ENCODE measurements at regions not wholly inside any gene's neighbourhood (a gene's known extent, or its start where the extent isn't known, plus 50 kb on each side); places are given as distances from the start of the nearest gene placed in this dataset.
"Not testable (repeated sequence)": the region's sequence is repeated elsewhere in the genome, so short reads cannot be mapped to it uniquely, and the experiment has no call there.

DNA sequence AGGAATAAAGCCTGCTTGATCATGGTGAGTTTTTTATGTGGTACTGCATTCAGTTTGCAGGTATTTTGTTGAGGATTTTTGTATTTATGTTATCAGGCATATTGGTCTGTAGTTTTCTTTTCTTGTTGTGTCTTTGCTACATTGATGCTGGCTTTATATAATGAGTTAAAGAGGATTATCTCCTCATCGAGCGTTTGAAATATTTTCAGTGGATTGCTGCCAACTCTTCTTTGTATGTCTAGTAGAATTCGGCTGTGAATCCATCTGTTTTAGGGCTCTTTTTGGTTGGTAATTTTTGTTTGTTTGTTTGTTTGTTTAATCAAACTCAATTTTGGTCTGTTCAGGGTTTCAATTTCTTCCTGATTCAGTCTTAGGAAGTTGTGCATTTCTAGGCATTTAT is 758.4 kb downstream of the KCNA4 start:
- no peak for DNase-seq

DNA sequence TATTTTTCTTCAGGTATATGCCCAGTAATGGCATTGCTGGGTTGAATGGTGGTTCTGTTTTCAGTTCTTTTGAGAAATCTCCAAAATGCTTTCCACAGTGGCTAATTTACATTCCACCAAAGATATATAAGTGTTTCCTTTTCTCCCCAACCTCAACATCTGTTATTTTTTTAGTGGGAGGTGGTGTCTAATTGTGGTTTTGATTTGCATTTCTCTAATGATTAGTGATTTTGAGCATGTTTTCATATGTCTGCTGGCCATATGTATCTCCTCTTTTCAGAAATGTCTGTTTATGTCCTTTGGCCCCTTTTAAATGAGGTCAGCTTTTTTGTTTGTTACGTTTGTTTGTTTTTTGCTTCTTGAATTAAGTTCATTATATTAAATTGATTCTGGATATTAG is 760.2 kb downstream of the KCNA4 start:
- DNase-seq, result no peak

DNA sequence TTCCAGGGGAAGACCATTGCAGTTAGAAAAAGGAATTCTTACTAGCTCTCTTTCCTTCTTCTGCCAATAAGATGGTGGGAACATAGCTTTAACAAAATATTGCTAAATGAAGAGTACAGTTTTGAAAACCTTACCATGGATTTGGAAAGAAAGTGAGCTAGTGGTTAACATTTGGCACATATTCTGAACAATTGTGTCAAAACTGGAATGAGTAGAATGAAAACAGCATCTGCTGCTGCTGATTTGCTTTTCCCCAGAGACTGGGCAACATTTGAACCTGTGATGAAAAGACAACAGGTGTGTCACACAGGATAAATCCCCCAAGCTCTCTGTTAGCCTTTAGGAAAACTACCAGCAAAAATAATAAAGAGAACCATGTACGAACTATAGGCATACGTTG is 761.4 kb downstream of the KCNA4 start:
- no peak for DNase-seq

DNA sequence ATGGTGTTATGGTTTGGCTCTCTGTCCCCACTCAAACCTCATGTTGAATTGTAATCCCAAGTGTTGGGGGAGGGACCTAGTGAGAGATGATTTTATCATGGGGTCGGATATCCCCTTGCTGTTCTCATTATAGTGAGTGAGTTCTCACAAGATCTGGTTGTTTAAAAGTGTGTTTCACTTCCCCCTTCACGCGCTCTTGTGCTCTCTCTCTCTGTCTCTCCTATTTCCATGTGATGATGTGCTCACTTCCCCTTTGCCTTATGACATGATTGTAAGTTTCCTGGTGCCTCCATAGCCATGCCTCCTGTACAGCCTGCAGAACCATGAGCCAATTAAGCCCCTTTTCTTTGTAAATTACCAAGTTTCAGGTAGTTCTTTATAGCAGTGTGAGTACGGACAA is 765.1 kb downstream of the KCNA4 start:
- no peak for DNase-seq

DNA sequence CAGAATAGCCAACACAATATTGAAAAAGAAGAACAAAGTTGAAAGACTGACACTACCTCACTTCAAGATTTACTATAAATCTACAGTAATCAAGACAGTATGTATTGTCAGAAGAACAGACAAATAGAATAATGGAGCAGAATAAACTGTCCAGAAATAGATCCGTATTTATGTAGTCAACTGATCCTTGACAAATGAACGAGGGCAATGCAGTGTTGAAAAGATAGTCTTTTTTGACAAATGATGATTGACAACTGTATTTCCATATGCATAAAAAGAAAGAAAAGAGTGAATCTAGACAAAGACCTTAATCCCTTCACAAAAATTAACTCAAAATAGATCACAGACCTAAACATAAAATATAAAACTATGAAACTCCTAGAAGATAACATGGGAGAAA is 767.1 kb downstream of the KCNA4 start:
- DNase-seq, result no peak

DNA sequence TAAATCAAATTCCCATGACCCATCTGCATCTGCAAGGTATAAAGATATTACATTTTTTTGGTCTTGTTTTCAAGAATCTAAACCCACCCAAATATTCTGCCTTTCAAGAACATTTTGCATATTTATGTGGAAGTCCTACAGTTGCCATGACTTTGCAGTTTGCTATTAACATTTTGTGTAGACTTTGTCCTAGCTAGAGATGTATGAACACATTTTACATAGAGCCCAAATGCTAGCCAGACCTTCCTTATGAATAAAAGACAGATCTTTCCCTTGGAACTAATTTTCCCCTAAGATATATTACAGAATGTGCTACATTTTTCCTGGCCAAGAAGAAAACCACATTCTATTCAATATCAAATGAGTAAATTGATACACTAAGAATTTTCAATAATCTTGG is 772.5 kb downstream of the KCNA4 start:
- DNase-seq, result no peak

DNA sequence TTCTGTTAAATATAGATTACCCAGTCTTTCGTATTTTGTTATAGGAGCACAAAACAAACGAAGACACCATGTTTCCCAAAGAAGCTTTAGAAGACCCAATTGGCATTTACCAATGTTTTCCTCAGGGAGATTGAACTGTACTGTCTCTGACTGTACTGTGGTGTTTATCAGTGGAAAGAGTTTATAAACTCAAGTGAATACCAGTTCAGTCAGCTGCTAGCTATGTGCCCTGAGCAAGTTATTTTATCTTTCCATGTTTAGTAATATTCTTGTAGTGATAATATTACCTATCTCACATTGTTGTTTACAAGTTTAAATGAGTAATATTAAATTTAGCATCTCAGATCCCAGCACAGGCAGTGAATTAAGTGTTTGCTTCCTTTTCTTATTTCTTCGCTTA is 773.2 kb downstream of the KCNA4 start:
- DNase-seq, result no peak

DNA sequence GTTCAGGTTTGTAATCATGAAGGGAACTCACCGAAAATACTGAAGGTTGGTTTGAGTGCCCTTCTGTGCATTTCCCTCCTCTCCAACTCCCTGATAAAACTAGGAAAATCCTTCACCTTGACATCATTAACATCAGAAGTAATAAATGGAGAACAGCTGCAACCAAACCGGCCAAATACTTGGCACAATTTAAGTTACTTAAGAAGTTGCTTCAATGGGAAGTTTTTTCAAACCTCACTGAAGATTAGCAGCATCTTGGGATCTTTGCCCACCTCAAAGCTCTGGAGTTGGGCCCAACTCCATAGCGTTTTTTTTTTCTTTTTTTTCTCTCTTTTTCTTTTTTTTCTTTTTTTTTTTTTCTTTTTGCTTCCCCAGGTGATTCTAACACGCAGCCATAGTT is 784.8 kb downstream of the KCNA4 start:
- no peak for DNase-seq

DNA sequence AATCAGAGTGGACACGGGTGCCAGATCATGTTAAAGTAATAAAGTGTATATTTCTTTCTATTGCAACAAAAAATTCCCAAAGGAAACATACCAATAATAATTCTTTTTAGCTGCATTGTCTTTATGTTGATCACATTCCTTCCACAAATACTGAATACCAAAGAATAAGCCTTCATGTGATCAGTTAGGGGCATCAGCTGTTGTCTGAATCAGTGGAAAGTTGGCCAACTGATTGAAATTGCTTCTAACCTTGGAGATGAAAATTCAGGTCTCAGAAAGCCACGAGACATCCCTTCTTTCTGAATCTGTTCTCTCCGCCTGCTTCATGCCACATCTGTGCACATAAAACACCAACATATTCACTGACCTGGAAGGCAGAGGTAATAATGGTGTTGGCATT is 785.2 kb downstream of the KCNA4 start:
- DNase-seq, result no peak

DNA sequence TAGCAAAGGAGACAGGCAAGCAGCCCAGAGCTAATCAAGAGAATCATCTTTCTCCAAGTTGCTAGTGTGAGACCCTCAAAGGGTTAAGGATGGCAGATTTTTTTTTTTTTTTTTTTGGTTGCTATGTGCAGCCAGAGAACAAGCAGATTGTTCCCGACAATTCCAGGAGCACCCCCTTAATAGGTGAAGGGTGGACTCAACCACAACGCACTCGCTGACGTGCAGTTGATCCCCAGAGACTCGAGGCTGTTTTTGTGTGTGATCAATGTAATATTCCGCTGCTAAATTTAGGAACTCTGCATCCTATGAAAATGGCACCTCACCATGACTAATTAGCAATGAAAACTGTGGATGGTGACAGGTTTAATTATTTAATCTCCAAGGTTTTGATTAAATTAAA is 789.0 kb downstream of the KCNA4 start:
- peak in 6 of 51 donors; percentile 0 to 26 (median 4) for DNase-seq

DNA sequence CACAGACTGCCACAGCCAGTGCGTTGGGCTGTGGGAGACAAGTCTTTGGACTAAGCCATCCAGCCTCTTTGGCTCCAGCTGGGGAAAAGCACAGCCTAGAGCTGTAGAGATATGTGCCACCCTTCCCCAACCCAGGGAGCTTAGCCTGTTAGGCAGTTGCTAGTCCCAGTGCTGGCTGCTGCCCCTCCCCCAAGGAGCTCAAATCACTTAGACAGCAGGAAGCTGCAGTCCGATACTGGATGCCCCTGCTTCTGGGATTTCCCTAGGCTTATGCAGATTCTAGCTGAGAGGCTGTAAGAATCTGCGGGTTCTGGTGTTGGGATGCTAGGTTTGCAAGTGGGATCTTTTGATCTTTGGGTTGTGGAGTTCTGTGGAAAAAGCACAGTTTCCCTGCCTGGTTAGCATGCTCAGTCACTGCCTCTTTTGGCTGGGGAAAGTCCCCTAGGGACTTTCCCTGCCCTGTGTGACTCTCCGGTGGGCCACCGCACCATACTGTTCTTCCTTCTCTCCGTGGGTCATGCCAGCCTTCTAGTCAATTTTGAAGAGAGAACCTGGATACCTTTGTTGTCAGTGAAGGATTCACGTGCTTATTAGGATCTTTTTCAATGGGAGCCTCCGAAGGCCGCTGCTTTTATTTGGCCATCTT is 792.0 kb downstream of the KCNA4 start:
- DNase-seq, result no peak

DNA sequence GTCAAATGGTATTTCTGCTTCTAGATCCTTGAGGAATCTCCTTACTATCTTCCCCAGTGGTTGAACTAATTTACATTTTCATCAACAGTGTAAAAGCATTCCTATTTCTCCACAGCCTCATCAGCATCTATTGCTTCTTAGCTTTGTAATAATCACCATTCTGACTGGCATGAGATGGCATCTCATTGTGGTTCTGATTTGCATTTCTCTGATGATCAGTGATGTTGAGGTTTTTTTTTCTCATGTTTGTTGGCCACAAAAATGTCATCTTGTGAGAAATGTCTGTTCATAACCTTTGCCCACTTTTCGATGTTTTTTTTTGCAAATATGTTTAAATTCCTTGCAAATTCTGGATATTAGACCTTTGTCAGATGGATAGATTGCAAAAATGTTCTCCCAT is 797.3 kb downstream of the KCNA4 start:
- DNase-seq, result not testable (repeated sequence)

DNA sequence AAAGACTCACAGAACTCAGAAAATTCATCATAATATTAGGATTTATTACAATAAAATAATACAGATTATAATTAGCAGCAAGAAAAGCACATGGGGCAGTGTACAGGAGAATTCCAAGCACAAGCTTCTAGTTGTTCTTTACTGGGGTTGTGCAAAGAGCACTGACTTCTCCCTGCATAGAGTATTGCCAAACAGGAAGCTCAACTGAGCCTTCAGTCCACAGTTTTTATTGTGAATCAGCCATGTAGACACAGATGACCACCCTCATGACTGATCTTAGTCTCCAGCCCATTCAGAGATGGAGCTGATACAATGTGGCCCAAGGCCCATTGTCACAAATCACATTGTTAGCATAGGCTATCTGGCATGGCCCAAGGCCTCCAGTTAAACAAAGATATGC is 798.9 kb downstream of the KCNA4 start:
- DNase-seq, result no peak

DNA sequence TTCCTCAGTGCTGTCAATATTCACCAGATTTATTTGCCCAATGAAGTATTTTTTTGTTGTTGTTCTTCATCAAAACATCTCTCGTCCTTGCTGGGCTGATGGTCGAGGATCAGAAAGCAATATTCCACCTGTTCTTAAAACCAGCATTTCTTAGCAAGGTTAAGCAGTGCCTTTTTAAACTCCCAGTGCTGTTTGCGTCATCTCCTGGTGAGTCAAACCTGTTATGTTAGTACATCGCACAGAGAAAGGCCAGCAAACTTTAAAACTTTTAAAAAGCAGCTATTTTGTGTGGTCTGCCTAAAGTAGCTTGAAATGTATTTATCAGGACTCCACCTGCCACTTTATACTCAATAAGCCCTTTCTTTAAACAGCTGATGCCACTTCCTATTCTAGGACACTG is 802.0 kb downstream of the KCNA4 start:
- DNase-seq, result no peak

DNA sequence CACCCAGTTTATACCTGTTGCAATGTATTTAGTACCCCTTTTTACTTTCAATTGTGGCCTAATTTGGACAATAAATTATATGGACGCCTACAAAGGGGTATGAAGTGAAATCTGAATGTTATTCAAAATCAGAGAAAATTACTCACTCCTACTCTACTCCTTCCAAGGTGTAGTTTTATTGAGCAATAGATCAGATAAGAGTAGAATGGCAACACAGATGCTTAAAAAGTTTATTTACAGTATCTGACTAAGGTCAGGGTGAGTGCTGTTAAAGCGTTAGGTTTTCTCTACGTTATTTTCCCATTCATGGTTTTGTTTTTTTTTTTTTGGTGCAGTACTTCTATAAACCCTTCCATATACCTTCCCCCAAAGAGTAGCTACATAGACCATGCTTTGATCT is 805.6 kb downstream of the KCNA4 start:
- no peak for DNase-seq

DNA sequence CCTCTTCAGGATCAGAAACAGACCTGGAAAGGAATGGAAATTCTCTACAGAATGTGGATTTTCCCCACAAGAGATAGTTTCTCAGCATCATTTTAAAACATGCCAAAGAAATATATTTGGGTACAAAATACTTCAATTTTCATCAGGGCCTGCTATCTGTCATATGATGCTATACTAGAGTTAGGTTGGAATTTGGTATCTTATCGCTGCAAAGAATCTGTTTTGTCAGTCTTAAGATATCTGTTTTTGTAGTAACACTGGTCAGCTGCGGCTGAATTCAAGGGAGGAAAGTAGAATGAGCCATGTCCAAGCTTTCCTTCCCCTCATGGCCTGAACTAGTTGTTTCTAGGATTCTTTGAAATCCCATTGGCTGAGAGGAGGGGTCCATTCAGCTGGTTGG is 806.4 kb downstream of the KCNA4 start:
- no peak for DNase-seq

DNA sequence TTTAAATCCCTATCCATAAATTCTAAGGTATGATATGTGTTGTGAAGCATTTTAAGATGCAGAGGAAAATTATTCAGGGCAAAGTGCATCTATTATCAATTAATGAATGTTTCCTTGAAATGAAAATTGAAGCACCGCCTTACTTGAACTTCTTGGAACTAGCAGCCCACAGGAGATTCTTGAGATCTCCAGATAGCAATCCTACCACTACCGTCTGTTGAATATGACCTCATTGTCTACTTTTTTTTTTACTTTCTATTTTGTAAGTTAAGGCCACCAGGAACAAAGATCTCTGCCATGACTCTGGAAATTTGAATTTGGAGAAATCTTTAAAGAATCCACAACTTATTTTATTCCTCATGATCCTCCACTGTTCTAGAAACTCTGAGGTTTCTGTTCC is 808.7 kb downstream of the KCNA4 start:
- DNase-seq, result no peak

DNA sequence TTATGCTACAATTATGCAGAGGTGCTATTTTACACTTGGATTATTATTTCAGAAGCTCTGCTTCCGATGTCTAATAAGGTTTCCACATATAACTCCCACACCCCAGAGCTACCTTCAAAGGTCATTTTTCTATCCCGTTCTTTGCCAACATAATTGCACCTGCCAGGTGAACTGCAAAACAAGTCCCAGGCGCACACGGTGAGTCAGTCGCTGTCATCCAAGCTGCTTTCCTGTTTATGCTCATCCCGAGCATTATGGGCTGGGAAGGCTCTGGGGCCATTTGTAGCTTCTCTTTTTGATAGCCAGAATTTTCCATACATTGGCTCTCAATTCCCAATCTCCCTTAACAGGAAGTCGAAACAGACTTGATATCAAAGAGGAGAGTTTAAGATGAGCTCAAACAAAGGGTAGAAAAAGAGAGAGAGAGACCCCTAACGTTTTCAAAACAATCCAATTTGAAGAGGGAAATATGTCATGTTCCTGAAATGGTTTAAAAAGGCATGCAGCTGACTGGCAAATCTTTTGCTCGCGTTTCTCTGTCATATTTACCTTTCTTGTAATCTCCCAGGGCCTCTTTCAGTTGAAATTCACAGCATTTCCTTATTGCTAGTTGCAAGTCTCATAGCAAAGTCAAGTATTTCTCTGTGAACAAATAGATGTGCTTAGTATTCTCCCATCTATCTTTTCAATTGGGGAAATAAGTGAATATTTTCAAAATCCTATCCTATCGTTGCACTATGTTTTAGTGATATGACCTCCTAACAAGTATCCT is 815.9 kb downstream of the KCNA4 start:
- no peak for DNase-seq

DNA sequence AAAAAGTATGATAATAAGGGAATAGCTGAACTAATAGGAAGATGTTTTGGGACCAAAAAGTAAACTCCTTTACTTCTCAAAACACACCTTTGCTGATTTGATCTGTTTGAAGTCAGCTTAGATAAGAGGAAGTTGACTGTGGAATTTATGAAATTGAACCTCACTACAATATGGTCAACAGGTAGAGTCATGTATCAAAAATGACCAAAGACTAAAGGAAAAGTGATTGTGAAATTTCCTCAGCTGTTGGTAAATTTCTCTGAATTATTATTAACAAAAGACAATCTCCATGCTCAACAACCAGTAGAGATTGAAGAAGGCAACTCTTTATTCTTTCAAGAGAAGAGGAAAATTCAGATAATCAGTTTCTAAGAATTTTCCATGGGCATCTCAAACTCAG is 826.5 kb downstream of the KCNA4 start:
- no peak for DNase-seq

DNA sequence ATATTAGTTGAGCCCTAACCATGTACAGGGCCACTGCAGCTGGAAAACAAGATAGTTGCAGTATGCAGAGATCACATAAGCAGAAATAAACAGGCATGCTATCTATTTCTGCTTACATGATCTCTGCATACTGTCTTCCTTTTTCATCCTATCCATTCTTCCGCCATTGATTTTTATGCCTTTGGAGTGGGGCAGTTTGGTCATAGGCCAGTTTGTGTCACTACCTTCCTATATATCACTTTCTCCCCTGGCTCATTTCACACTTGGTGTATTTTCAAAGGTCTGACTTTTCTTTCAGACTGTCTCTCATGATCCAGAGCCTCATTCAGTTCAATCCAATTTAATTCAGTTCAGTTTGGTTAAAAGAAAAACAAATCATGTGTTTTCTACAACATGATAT is 829.6 kb downstream of the KCNA4 start:
- DNase-seq, result no peak

DNA sequence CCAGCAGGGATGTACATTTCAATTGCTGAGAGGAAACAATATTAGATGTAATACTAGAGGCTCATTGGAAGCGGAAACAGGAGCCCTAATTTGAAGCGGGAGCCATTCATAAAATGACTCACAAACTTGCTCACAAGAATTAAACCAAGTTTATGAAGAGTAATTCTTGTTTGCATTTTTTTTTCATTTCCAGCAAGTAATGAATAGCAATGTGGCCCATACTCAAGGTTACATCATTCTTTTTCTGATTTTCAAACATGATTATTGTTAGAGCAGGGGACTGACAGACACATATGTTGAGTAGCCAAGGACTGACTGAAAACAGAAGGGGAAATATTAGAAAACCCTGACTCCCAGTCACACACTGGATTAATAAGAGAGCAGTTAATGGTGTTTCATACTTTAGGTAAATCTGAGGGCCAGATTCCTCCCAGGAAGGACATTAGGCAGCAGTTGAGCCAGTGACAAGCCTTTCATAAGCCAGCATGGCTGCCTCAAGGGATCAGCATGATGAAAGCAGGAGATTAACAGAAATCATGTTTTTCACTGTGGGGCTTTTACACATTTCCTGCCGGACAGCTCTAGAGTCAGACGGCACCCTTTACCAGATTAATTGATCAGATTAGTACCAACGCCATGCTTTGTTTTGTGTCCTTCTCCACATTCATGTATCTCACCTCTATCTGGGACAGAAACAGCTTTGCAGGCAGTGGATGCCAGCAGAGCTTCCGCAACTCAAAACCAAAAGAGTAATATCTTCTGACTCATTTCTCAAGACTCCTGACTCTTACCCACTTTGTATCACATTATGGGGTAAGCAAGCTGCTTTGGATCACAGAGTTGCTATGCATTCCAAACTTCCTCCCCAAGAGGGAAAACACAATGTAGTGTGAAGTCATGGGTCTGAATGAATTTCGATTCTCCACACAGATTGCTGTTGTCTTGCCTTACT is 831.6 kb downstream of the KCNA4 start:
- DNase-seq, result no peak

DNA sequence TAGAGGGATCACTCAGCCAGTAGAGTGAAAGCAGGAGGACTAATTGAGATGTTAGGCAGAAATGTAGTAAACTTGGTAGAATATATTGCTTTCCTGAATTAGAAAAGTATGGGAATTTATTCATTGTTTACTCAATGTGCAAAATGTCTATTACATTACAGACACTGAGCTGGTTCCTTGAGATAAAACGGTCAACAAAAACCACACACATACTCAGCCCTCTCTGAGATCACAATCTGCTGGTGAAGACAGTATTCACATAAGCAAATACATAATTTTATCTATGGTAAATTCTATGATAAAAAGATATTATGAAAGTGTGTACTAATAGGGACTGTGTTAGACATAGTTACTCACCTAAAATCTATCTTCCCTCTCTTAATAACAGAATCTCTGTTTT is 833.5 kb downstream of the KCNA4 start:
- DNase-seq, result no peak
